H9 (cell line): ENCODE measurements at regions not wholly inside any gene's neighbourhood (a gene's known extent, or its start where the extent isn't known, plus 50 kb on each side); places are given as distances from the start of the nearest gene placed in this dataset.

Source experiments
- DNase-seq: peaks from one replicate; pipeline ENCODE4 v3.0.0-alpha.2; 2017
- H2AFZ ChIP-seq: one replicate; pipeline ENCODE4 v1.6.1; 2013; ENCODE audit warnings: mild to moderate bottlenecking, low read length, control low read depth, moderate library complexity
- H2AK5ac ChIP-seq: 2 replicates; pipeline ENCODE4 v1.6.1; 2013; ENCODE audit warnings: low read length, control low read depth, mixed read lengths; ENCODE audit not compliant: insufficient read length
- H2BK120ac ChIP-seq: one replicate; pipeline ENCODE4 v1.6.1; 2013; ENCODE audit warnings: low read depth, mild to moderate bottlenecking, low read length, control low read depth, inconsistent platforms; ENCODE audit not compliant: poor library complexity, severe bottlenecking
- H2BK12ac ChIP-seq: 2 replicates; pipeline ENCODE4 v1.6.1; 2013; ENCODE audit warnings: low read length, control low read depth, mixed read lengths, low read depth; ENCODE audit not compliant: insufficient read length
- H2BK15ac ChIP-seq: 2 replicates; pipeline ENCODE4 v1.6.1; 2013; ENCODE audit warnings: low read depth, low read length, control low read depth
- H2BK20ac ChIP-seq: one replicate; pipeline ENCODE4 v1.6.1; 2013; ENCODE audit warnings: low read depth, mild to moderate bottlenecking, low read length, control low read depth, inconsistent platforms; ENCODE audit not compliant: poor library complexity, severe bottlenecking
- H2BK5ac ChIP-seq: 2 replicates; pipeline ENCODE4 v1.6.1; 2013; ENCODE audit warnings: low read length, control low read depth, mixed read lengths; ENCODE audit not compliant: insufficient read length
- H3K14ac ChIP-seq: 2 replicates; pipeline ENCODE4 v1.6.1; 2013; ENCODE audit warnings: low read length, control low read depth; ENCODE audit not compliant: insufficient read depth
- H3K18ac ChIP-seq: 2 replicates; pipeline ENCODE4 v1.6.1; 2013; ENCODE audit warnings: low read depth, mild to moderate bottlenecking, mixed read lengths, low read length, control low read depth; ENCODE audit not compliant: insufficient read length
- H3K23ac ChIP-seq: 2 replicates; pipeline ENCODE4 v1.6.1; 2013; ENCODE audit warnings: low read length, control low read depth, mixed read lengths, low read depth; ENCODE audit not compliant: insufficient read length
- H3K23me2 ChIP-seq: 2 replicates; pipeline ENCODE4 v1.6.1; 2013; ENCODE audit warnings: low read depth, mild to moderate bottlenecking, mixed read lengths, low read length, control low read depth; ENCODE audit not compliant: insufficient read length, poor library complexity, severe bottlenecking
- H3K27ac ChIP-seq: 2 replicates; pipeline ENCODE4 v1.5.1; 2013; ENCODE audit warnings: low read length, control low read depth, mixed read lengths, low read depth; ENCODE audit not compliant: insufficient read length
- H3K27me3 ChIP-seq: 2 replicates; pipeline ENCODE4 v1.6.1; 2013; ENCODE audit warnings: low read length, control low read depth, inconsistent platforms; ENCODE audit not compliant: insufficient read depth
- H3K4ac ChIP-seq: 2 replicates; pipeline ENCODE4 v1.6.1; 2013; ENCODE audit warnings: low read depth, mild to moderate bottlenecking, control low read depth, inconsistent platforms, low read length, moderate library complexity
- H3K4me1 ChIP-seq: 2 replicates; pipeline ENCODE4 v1.6.1; 2013; ENCODE audit warnings: low read length, control low read depth, inconsistent platforms; ENCODE audit not compliant: insufficient read depth
- H3K4me2 ChIP-seq: 2 replicates; pipeline ENCODE4 v1.6.1; 2013; ENCODE audit warnings: low read length, control low read depth, mixed read lengths; ENCODE audit not compliant: insufficient read length, insufficient read depth
- H3K56ac ChIP-seq: 2 replicates; pipeline ENCODE4 v1.6.1; 2013; ENCODE audit warnings: low read depth, mild to moderate bottlenecking, mixed read lengths, low read length, control low read depth; ENCODE audit not compliant: insufficient read length
- H3K79me1 ChIP-seq: 2 replicates; pipeline ENCODE4 v1.6.1; 2013; ENCODE audit warnings: low read depth, mild to moderate bottlenecking, moderate library complexity, low read length, control low read depth, inconsistent platforms; ENCODE audit not compliant: insufficient read depth, poor library complexity, severe bottlenecking
- H3K79me2 ChIP-seq: 2 replicates; pipeline ENCODE4 v1.6.1; 2013; ENCODE audit warnings: low read length, control low read depth, inconsistent platforms; ENCODE audit not compliant: insufficient read depth
- H3K9ac ChIP-seq: 2 replicates; pipeline ENCODE4 v1.6.1; 2013; ENCODE audit warnings: low read length, control low read depth, mixed read lengths; ENCODE audit not compliant: insufficient read length; ENCODE audit errors: extremely low read depth
- H3K9me3 ChIP-seq: one replicate; pipeline ENCODE4 v1.6.1; 2013; ENCODE audit warnings: low read depth, low read length, inconsistent platforms; ENCODE audit not compliant: control insufficient read depth
- H3T11ph ChIP-seq: one replicate; pipeline ENCODE4 v1.6.1; 2013; ENCODE audit warnings: mild to moderate bottlenecking, low read length, control low read depth, inconsistent platforms
- H4K20me1 ChIP-seq: one replicate; pipeline ENCODE4 v1.6.1; 2013; ENCODE audit not compliant: control insufficient read depth, insufficient read length, insufficient read depth
- H4K5ac ChIP-seq: 2 replicates; pipeline ENCODE4 v1.6.1; 2013; ENCODE audit warnings: low read depth, mild to moderate bottlenecking, mixed read lengths, low read length, control low read depth; ENCODE audit not compliant: insufficient read length
- H4K8ac ChIP-seq: replicated peaks from 2 replicates; pipeline ENCODE4 v1.6.1; 2013; ENCODE audit warnings: low read length, control low read depth, mixed read lengths, low read depth; ENCODE audit not compliant: insufficient read length
- H4K91ac ChIP-seq: 2 replicates; pipeline ENCODE4 v1.6.1; 2013; ENCODE audit warnings: low read depth, mild to moderate bottlenecking, moderate library complexity, mixed read lengths, low read length, control low read depth; ENCODE audit not compliant: insufficient read length
- H3K27ac Mint-ChIP-seq, 3 experiments: 2 replicates in 2 of 3; 3 replicates in 1 of 3; pipeline ENCODE4 v1.8.0; 2020 to 2021; ENCODE audit warnings: mixed read lengths in 3 of 3, mild to moderate bottlenecking in 1 of 3, moderate library complexity in 1 of 3
- H3K27me3 Mint-ChIP-seq: 2 replicates; pipeline ENCODE4 v1.8.0; 2021; ENCODE audit warnings: low read depth, mild to moderate bottlenecking, moderate library complexity, mixed read lengths
- H3K36me3 Mint-ChIP-seq, 3 experiments: 2 replicates in 2 of 3; 3 replicates in 1 of 3; pipeline ENCODE4 v1.8.0; 2020 to 2021; ENCODE audit warnings: low read depth in 3 of 3, mixed read lengths in 3 of 3; ENCODE audit not compliant: insufficient read depth in 1 of 3
- H3K4me1 Mint-ChIP-seq, 2 experiments: 2 replicates each; pipeline ENCODE4 v1.8.0; 2020; ENCODE audit warnings: mixed read lengths in 2 of 2
- H3K4me3 Mint-ChIP-seq, 2 experiments: 2 replicates in 1 of 2; 3 replicates in 1 of 2; pipeline ENCODE4 v1.8.0; 2020 to 2021; ENCODE audit warnings: mild to moderate bottlenecking in 2 of 2, mixed read lengths in 2 of 2, moderate library complexity in 1 of 2
- H3K9me3 Mint-ChIP-seq, 2 experiments: 2 replicates in 1 of 2; 3 replicates in 1 of 2; pipeline ENCODE4 v1.8.0; 2020; ENCODE audit warnings: mild to moderate bottlenecking in 2 of 2, mixed read lengths in 2 of 2, moderate library complexity in 1 of 2
- WGBS: extraction: QIAGEN DNeasy Blood & Tissue Kit; methylation state at CpG from one replicate; pipeline ENCODE4 v1.1.7; 2013; ENCODE audit warnings: missing lambda C conversion rate, low lambda C conversion rate, mixed read lengths; ENCODE audit not compliant: insufficient read length; ENCODE audit errors: extremely low coverage; 5-methylcytosine and 5-hydroxymethylcytosine counted together
- TF ChIP-seq, protein P1 (sequence below): fragments of 200-600 bp; sonication (generic); conservative IDR thresholded peaks from 3 replicates; pipeline ENCODE4 v1.8.0; 2021; ENCODE audit warnings: antibody characterized with exemption, mild to moderate bottlenecking

DNA sequence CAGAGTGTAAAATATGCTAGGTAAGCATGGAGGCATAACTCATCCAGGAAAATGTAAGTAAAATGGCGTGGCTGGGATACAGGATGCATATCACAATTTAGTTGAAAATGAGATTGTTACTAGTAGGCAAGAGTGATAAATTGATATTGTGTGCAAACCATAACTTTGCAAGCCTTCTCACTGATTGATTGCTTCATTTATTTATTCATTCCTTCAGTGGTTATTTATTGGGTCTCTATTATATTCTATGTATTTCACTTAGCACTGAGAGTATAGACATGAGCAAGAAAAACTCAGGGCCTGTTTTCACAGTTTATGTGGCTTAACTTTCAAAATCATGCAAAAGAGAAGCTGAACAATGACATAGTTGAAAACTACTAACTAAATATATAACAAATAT lies 241.0 kb upstream of the EYS start:
- Histone ChIP-seq H3K56ac (no peak overlapping the region), H3K27ac (no peak overlapping the region), H3K4me2 (no peak overlapping the region), H2BK12ac (no peak overlapping the region), H4K5ac (no peak overlapping the region), H3K9me3 (no peaks in the 10 kb centered on the region), H3K27me3 (no peaks in the 10 kb centered on the region), H2BK5ac (no peak overlapping the region), H4K20me1 (no peaks in the 10 kb centered on the region), H3K23me2 (no peaks in the 10 kb centered on the region), H4K91ac (no peak overlapping the region), H3K14ac (no peak overlapping the region), H3K4me1 (no peaks in the 10 kb centered on the region), H3K23ac (no peak overlapping the region), H2BK120ac (no peak overlapping the region), H3K9ac (no peak overlapping the region), H3K79me1 (no peaks in the 10 kb centered on the region), H4K8ac (no peak overlapping the region), H3T11ph (no peak overlapping the region), H3K4ac (no peak overlapping the region), H2AFZ (no peak overlapping the region), H2BK20ac (no peak overlapping the region), H2AK5ac (no peak overlapping the region), H3K18ac (no peak overlapping the region), H2BK15ac (no peak overlapping the region), H3K79me2 (no peaks in the 10 kb centered on the region)
- H3K27ac Mint-ChIP-seq: no peak overlapping the region
- H3K4me1 Mint-ChIP-seq: peaks cover 3% of the 10 kb centered on the region in 2 experiments; a peak in 1 of 4 replicates
- TF ChIP-seq, protein P1, sequence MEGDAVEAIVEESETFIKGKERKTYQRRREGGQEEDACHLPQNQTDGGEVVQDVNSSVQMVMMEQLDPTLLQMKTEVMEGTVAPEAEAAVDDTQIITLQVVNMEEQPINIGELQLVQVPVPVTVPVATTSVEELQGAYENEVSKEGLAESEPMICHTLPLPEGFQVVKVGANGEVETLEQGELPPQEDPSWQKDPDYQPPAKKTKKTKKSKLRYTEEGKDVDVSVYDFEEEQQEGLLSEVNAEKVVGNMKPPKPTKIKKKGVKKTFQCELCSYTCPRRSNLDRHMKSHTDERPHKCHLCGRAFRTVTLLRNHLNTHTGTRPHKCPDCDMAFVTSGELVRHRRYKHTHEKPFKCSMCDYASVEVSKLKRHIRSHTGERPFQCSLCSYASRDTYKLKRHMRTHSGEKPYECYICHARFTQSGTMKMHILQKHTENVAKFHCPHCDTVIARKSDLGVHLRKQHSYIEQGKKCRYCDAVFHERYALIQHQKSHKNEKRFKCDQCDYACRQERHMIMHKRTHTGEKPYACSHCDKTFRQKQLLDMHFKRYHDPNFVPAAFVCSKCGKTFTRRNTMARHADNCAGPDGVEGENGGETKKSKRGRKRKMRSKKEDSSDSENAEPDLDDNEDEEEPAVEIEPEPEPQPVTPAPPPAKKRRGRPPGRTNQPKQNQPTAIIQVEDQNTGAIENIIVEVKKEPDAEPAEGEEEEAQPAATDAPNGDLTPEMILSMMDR: no peak
- H3K4me3 Mint-ChIP-seq: no peak overlapping the region
- no CpG with 5 or more reads among the region's 1 CpG for WGBS
- no peaks in the 10 kb centered on the region for H3K27me3 Mint-ChIP-seq
- H3K36me3 Mint-ChIP-seq: no peaks in the 10 kb centered on the region
- H3K9me3 Mint-ChIP-seq: no peaks in the 10 kb centered on the region
- no peak for DNase-seq
